HG03039 (cell line): ENCODE measurements at regions not wholly inside any gene's neighbourhood (a gene's known extent, or its start where the extent isn't known, plus 50 kb on each side); places are given as distances from the start of the nearest gene placed in this dataset.

Source experiments
- ATAC-seq: cut with Tn5 transposase; IDR thresholded peaks from one replicate; pipeline ENCODE4 v1.9.1; 2021; ENCODE audit warnings: mild to moderate bottlenecking, moderate library complexity; ENCODE audit not compliant: unreplicated experiment

DNA sequence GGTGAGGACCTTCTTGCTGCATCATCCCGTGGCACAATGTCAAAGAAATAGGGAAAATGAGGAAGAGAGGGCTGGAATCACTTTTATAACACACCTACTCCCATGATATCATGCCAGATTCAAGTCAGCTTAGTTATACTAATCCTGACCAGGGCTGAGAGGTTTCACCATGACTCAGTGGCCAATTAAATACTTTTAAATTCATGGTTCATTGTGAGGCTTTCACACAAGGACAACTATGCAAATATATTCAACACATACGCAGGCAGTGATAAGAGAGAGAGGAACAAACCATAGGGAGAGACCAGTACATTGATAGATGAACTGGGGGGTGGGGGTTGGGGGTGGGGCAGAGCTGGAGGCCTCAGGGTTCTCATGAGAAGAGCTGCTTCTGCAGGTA is 313.1 kb downstream of the LRFN2 start:
- no peak for ATAC-seq

DNA sequence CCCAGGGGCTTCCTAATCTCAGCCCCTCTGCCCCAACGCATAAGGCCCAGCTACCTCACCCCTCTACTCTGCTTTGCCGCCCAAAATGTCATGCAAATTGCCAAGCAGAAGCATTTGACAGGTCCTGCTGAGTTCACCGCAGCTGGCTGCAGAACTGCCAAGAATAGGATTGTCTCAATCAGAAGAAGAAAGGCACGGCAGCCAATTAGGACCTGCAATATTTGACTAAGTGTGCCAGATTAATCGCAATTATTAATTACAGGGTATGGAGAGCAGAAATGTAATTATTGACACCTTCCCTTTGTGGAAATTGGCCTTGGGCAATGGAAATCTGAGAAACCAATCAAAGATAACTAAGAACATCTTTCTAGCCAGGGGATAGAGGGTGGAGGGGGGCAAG is 318.6 kb downstream of the LRFN2 start:
- ATAC-seq = no peak

DNA sequence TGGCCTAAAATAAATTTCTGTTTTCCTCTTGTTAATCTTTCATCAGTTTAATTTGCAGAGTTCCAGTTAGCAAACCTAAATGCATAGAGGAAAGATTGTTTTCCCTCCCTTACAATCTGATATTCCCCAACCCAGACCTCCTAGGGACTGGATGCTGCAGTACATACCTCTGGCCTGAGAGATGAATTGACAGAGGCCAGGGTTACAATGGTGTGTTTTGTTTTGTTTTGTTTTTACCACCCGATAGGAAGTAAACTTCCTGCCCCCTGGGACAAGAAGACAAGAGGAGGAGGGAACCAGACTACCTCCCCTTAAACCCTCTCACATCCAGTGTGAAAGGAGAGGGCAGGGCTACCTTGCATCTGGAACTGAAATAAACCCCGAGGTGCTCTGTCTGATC is 319.0 kb downstream of the LRFN2 start:
- ATAC-seq = no peak

GRCh38 chr6:40265615-40266014 is 321.5 kb downstream of the LRFN2 start:
- ATAC-seq = no peak

DNA sequence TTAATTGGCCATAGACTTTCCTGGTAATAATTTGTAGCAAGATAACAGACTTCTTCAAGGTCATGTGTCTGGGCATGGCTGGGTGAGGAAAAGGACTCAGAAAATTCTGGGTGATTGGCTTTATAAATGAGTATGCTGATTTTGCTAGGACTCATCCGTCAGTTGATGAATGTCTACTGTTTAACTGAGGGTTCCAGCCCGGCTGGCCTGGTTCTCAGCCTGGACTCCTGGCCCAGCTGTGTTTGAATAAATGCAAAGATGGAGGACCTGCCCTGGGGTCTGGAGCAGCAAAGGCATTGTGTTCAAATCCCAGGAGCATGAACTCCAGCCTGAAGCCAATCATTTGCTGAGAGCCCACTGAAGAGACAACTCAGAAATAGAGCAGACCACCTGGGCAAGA is 323.2 kb downstream of the LRFN2 start:
- ATAC-seq = no peak

GRCh38 chr6:40262363-40262762 is 324.8 kb downstream of the LRFN2 start:
- ATAC-seq = no peak

DNA sequence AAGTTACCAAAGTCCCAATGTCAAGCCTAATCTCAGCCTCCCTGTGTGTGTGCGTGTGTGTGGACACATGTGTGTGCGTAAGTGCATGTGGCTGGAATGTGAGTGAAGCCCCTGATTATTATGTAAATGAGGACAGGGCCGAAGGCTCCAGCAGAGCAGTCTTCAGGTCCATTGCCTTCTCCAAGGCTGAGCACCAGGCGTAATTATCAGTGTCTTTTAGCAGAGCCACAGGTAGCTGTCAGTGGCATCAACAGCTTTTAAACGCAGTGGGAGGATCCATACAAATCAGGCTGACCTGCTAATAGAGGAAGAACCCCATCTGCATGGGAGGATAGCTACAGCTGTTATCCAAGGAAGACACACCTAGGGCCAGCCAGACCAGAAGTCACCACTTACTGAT is 324.3 kb upstream of the MOCS1 start:
- ATAC-seq = no peak

DNA sequence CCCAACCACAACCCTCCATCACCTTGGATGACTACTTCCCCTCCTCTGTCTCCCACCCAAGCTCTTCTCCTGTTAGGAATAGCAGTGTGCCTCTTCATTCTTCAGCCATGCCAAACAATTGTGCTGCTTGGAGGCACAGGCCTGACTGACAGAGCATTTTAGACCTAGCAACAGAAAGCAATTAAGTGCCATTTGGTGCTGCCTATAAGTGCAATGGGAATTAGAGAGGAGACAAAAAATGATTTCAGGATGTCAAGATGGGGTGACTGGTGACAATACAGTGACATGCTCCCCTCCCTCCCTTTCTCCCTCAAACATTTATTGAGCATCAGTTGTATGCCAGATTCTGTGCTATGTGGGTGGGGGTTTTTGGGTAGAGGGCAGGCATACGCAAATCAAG is 322.6 kb upstream of the MOCS1 start:
- no peak for ATAC-seq

GRCh38 chr6:40256224-40256623 is 322.0 kb upstream of the MOCS1 start:
- no peak for ATAC-seq

- no peak for ATAC-seq
Observed at GRCh38 chr6:40253420-40253819, 319.2 kb upstream of the MOCS1 start.

DNA sequence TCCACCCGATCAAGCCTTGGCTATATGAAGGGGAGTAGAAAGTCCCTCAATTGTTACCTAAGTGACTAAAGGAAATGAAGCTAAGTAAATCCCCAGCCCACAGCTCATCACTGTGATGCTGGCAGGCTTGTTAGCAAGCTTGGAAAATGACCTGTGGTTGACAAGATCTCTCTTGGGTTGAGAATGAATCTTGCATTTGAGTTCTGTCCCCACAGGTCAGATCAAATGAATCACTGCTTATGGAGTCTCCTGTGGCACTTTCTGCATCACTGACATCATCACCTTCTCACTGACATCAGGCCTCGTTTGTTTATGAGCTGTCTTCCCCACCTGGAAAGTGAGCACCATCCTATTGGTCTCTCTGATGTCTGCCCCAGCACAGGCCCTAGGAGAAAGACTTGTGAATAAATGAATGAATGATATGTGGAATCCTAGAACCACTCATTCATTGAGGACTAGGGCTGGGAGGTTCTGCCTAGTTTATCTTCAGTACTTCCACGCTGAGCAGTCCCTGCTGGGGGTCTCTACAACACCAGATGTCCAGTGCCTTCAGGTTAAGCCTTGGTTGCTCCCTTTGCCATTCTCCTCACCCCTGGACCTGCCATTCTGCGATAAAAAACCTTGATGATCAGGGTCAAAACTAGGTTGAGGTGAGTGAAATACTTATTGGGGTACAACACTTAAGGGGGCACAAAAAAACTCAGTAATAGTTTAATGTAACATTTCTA is 318.4 kb upstream of the MOCS1 start:
- no peak for ATAC-seq

- ATAC-seq = no peak
Observed at GRCh38 chr6:40251637-40252300, 317.5 kb upstream of the MOCS1 start.

DNA sequence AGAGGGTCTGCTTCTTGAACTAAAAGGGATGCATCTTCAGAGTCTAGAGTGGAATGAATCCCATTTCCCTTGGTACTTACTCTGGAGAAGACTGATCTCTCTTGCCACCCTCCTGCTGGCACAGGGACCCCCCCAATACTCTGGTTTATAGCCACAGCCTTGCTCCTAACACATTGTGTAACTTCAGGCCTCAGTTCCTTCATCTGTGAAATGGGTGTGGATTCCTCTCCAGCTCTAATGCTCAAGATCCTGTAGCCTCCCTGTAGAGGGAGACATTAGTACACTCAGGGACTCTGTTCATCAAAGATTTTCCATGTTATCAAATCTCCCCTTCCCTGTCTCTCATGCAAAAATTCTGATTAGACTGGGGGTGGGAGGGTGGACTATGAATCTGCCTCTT is 315.7 kb upstream of the MOCS1 start:
- ATAC-seq = no peak

GRCh38 chr6:40247516-40248115 is 313.4 kb upstream of the MOCS1 start:
- no peak for ATAC-seq

DNA sequence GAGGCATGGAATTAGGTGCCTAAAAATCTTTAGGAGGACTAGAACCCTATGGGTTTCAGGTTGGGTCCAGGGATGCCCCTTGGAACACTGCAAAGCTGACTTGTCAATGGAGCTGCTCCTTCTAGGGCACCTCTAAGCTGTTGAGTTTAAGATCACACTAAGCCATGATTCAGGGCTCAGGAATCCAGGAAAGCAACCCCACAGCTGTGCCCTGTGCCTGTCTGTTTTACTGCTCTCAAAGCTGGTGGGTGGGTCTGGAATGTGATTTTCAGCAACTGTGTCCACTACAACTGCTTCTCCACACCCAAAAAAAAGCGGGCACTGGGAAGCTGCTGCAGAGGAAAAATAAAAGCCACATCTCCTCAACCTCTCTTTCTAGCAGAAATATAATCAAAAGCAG is 310.4 kb upstream of the MOCS1 start:
- ATAC-seq = no peak

GRCh38 chr6:40232698-40233097 is 298.4 kb upstream of the MOCS1 start:
- no peak for ATAC-seq

DNA sequence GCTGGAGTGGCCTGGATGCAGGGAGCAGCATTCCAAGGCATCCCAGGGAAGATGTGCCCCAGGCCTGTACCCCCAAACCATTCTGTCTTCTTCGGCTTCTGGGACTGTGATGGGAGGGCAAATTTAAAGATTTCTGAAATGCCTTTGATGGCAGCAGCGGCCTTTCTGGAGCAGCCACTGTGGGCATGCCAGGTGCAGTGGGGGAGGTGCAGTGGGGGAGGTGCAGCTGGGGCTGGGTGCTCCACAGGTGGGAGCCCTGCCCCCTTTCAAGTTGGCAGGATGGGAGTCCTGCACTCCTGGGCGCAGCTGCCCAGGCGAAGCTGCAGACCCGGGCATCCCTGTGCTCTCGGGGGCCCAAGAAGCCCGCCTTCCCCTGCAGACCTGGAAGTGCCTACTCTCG is 293.5 kb upstream of the MOCS1 start:
- no peak for ATAC-seq

- ATAC-seq = no peak
Observed at GRCh38 chr6:40222354-40222753, 288.1 kb upstream of the MOCS1 start.

GRCh38 chr6:40219799-40220198 is 285.5 kb upstream of the MOCS1 start:
- no peak for ATAC-seq

DNA sequence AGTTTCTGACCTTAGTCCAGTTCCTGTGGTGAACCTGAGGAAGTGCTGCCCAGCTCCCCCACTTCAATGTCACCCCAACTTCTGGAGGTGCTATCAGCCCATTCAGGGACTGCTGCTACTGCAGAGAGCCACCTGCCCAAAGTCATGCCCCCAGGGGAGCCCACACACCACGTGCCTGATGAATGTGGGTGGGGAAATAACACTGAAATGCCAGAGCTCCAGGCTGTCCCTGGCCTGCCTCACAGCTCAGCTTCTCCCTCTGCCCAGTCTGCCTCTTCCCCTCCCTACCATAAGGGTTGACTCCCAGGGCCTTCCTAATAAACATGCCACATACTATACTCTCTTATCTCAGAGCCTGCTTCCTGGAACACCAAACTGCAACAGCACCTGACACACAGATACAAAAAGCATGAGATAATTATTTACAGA is 276.4 kb upstream of the MOCS1 start:
- no peak for ATAC-seq

DNA sequence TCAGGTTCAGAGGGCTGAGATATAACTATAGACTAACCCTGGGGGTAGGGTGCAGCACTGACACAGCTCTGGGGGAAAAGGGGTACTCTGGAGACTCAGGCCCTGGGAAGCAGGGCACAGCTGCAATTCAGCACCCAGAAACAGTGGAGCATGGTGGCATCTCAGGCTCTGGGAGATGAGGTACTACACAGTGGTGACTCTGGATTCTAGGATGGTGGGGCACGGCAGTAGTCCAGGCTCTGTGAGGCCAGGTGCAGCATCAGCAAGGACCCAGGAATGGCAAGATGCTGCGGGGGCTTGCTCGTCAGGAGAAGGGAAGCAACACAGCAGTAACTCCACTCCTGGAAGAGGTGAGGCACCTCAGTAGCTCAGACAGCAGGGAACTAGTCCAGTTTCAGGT is 271.5 kb upstream of the MOCS1 start:
- no peak for ATAC-seq

DNA sequence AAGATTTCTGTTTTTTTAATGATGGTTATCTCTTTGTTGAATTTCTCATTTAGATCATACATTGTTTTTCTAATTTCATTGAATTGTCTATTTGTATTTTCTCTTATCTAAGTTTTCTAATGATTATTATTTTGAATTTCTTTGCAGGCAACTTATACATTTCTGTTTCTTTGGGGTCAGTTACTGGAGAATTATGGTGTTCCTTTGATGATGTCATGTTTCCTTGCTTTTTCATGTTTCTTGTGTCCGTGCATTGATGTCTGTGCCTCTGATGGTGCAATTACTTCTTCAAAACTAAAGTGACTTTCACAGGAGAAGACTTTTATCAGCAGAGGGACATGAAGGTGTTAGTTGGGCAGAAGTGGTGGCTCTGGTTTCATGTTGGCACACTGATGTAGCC is 270.7 kb upstream of the MOCS1 start:
- ATAC-seq = no peak
